ENCODE measurements at regions not wholly inside any gene's neighbourhood (a gene's known extent, or its start where the extent isn't known, plus 50 kb on each side); places are given as distances from the start of the nearest gene placed in this dataset.

GRCh38 chr12:91561958-91562325 lies 379.3 kb upstream of the DCN start:
- intact Hi-C loops (cut with DNase I) = no loop called here

GRCh38 chr12:91561301-91561957 lies 378.8 kb upstream of the DCN start:
- WGBS, 4 donors = 74 to 81% (median 77%) methylated on average over 3 of the region's 3 CpGs
- ATAC-seq = no peak
- intact Hi-C loops (cut with DNase I) = no loop called here
- Histone ChIP-seq H3K4me3 (no peak overlapping the region), H3K9me3 (peaks cover 0 to 16% (median 1%) of the 10 kb centered on the region in 12 donors), H3K27me3 (no peaks in the 10 kb centered on the region), H3K4me1 (peaks cover 0 to 10% (median 0%) of the 10 kb centered on the region in 12 donors), H3K27ac (no peak overlapping the region), H3K36me3 (no peaks in the 10 kb centered on the region)
- no peak for DNase-seq
- TF ChIP-seq CTCF (IDR thresholded peaks at IDR 0.05) (no peak), POLR2A (IDR thresholded peaks at IDR 0.05) (no peak)

More at GRCh38 chr12:91561958-91562325, 379.3 kb upstream of the DCN start:
- Histone ChIP-seq H3K4me3 (no peak overlapping the region), H3K4me1 (peaks cover 0 to 10% (median 0%) of the 10 kb centered on the region in 12 donors), H3K27ac (no peak overlapping the region), H3K9me3 (peaks cover 0 to 16% (median 1%) of the 10 kb centered on the region in 12 donors), H3K27me3 (no peaks in the 10 kb centered on the region), H3K36me3 (no peaks in the 10 kb centered on the region)
- DNase-seq (no peak), ATAC-seq (no peak)
- 79 to 89% (median 83%) methylated on average over 2 of the region's 2 CpGs for WGBS, 4 donors
- TF ChIP-seq POLR2A (IDR thresholded peaks at IDR 0.05) (no peak), CTCF (IDR thresholded peaks at IDR 0.05) (no peak)

- Histone ChIP-seq H3K27ac (no peak overlapping the region), H3K27me3 (no peaks in the 10 kb centered on the region), H3K4me1 (no peaks in the 10 kb centered on the region), H3K9me3 (peaks cover 0 to 23% (median 2%) of the 10 kb centered on the region in 12 donors), H3K4me3 (no peak overlapping the region), H3K36me3 (no peaks in the 10 kb centered on the region)
- 91 to 100% (median 96%) methylated on average over 2 to 4 of the region's 4 CpGs for WGBS, 4 donors
- no peak for ATAC-seq
- DNase-seq = no peak
- intact Hi-C loops (cut with DNase I) = no loop called here
- TF ChIP-seq POLR2A (IDR thresholded peaks at IDR 0.05) (no peak), CTCF (IDR thresholded peaks at IDR 0.05) (no peak)
Observed at GRCh38 chr12:91556909-91557308, 374.3 kb upstream of the DCN start.

- Histone ChIP-seq H3K27me3 (no peaks in the 10 kb centered on the region), H3K9me3 (peaks cover 0 to 23% (median 2%) of the 10 kb centered on the region in 12 donors), H3K4me1 (no peaks in the 10 kb centered on the region), H3K27ac (no peak overlapping the region), H3K36me3 (no peaks in the 10 kb centered on the region), H3K4me3 (no peak overlapping the region)
- 66 to 72% (median 72%) methylated on average over 7 of the region's 7 CpGs for WGBS, 4 donors
- ATAC-seq (no peak), DNase-seq (no peak)
- TF ChIP-seq POLR2A (IDR thresholded peaks at IDR 0.05) (no peak), CTCF (IDR thresholded peaks at IDR 0.05) (no peak)
- intact Hi-C loops (cut with DNase I) = no loop called here
Observed at GRCh38 chr12:91555436-91556415, 373.1 kb upstream of the DCN start.

All from heart left ventricle (tissue), 16 donors.